Pons (tissue), 1 donor: ENCODE measurements at regions not wholly inside any gene's neighbourhood (a gene's known extent, or its start where the extent isn't known, plus 50 kb on each side); places are given as distances from the start of the nearest gene placed in this dataset.
"Not testable (repeated sequence)": the region's sequence is repeated elsewhere in the genome, so short reads cannot be mapped to it uniquely, and the experiment has no call there.

Experiments used
- DNase-seq: peaks from one replicate; pipeline ENCODE4 v3.0.0-alpha.2; 2016; ENCODE audit warnings: low spot score

DNA sequence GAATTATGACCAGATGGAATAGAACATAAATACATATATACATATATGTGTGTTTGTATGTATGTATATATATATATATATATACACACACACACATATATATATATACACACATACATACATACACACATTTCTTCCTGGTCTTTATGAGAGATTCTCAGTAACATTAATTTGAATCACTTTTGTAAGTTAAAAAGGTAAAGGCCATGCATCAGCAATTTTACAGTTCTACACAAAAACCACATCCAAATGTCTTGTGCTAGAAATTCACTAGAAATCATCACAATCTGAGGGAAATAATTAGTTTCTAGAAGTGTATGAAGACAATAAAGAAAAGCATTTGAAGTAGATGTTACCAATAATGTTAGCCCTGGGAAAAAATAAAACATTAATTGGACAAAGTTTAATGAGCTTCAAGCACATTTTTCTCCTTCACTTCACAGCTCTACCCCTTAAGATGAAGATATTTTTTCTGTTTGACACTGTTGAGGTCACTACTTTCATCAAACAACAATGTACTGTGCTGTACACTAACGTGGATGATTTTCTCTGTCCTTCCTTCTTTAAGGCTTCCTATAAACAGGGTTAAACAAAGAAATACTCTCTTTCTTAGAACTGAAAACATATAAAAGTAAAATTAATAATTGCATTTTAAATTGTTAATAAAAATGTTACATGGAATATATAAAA is 189.2 kb upstream of the NR4A3 start:
- no peak for DNase-seq

DNA sequence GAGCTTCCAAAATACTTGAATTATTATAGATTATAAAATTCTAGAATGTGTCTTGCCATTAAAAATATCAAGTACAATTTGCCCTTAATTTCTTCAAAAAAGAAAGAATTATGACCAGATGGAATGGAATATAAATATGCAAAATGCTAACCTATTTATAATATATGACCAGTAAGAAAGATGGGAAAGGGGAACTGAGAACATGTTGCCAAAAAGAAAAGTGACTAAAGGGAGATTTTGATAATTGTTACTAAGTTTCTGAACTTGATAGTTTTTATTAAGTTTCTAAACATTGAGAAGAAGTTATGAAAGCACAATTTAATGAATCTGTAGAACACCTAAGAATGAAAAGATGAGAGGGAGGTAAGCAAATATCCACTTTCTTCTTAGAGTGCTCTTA is 188.4 kb upstream of the NR4A3 start:
- DNase-seq, result no peak

DNA sequence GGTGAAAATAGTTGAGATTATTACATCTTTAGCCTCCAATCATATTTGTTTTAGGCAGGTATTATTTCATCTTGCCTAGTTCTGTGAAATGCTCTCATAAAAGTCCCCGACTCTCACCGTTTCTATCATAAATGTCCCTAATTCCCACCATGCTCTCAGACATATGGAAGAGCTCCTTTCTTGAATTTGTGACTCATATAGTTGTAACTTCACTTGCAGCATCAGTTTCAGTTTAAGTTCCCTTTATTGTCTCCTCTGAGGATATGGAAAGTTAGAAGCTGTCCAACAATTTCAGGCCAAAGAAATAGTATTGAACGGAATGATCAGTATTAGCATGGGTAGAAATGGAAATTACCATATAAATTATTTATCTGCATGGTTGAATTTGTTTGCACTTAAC is 187.5 kb upstream of the NR4A3 start:
- peak; percentile 9 for DNase-seq

DNA sequence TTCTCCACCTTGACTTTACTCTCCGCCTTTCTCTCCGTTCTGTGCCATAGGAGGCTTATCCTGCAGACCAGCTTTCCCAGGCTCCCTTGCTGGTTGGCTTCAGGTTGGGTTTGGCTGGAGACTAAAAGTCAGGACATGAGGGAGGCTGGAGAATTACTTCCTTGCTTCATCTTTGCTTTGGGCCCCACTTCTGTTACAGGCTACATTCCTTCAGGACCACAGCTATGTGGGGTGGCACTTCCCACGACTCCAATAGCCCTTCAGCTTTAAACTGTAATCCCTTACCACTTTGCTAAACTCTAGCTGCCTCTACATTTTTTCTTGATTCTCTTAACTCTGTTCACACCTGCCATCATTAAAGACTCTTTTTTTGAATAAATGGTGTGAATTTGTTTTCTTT is 186.7 kb upstream of the NR4A3 start:
- DNase-seq, result no peak

DNA sequence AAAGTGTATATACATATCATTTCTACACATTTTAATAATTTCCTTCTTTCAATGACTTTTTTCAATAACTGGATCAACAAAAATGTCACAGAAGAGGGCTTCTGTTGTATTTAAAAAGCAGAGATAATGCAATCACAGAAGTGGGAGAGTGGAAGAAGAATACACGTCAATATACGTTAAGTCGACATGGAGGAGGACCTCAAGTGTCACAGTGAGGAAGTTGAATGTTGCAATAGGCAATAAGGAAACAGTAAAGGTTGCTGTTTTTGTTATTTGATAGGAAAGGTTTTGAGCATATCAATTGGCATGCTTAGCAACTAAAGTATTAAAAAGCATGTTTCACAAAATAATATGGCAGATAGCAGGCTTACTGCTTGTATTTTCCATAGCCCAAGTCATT is 184.0 kb upstream of the NR4A3 start:
- no peak for DNase-seq

DNA sequence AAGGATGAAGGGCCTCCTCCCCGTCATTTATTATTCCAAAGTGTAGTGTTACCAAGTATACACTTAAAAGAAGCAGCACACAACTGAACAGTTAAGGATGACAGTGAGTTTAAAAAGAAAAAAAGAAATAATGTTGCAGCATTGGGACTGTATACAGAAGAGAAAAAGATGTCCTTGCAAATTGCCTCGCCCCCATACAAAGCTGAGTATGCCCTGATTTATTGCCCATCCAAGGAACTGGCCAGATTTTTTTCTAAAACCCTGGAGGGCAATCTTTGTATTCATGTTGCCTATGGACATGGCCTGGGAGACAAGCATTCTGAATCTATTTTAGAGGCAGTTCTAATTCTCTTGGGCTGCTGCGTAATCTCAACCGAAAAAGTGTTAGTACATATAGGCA is 182.7 kb upstream of the NR4A3 start:
- DNase-seq, result no peak

DNA sequence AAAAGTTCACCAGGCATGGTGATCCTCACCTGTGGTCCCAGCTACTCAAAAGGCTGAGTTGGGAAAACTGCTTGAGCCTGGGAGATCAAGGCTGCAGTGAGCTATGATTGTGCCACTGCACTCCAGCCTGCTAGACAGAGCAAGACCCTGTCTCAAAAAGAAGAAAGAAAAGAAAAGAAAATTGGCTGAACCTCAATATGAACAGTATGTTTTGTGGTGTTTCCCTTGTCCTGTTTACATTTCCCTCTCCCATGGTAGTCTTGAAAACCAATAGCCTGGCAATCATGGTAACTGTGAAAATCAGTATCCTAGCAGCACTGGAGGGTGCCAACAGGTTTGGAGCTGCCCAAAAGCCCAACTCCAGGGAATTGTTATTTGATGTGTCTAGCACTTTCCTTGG is 174.1 kb upstream of the NR4A3 start:
- DNase-seq, result no peak

DNA sequence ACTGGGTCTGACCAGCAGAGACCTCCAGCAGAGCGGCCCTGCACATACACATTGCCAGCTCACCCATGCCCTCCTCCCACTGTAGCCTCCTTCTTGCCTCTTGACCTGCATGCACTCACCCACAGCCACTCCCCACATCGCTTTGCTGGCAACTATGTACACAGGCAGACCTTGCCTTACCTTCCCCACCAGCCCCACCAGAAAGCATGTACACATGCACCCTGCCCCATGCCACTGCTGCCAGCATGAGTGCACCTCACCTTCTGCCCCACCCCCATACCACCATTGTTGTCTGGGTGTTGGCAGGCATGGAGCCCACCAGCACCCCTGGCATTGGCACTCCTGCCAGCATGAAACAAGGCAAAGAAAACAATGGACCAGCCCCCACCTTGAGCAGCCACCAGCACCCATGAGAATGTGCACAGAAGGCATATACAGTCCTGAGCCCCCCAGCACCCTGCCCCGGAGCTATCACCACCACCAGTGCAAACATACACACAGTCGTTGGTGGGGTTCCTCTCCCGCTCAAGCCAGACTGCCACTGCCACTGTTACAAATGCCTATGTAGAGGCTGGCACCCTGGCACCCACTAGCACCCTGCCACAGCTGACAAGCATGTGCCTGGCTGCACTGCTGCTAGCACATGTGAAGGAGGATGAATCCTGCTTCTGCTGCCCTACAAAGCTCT is 171.4 kb upstream of the NR4A3 start:
- DNase-seq, result no peak

DNA sequence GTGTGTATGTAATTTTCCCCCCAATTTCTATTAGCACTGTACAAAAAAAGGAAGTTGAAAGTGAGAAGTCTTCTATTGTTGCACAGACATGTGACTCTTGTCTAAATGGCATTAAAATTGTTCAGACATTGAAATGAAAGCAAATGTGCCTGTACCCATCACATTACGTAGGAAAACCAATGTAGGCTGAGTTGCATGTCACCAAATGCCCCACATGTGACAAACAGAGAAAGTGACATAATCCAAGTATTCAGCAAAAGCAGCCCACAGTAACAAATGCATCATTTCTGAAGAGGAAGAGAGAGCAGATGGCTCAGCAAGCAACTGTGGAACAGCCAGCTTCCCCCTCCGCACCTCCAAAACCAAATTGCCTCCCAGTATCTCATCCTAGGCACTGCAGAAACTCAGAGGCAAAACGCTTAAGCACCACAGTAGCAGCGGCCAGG is 161.5 kb upstream of the NR4A3 start:
- peak; percentile 71 for DNase-seq

DNA sequence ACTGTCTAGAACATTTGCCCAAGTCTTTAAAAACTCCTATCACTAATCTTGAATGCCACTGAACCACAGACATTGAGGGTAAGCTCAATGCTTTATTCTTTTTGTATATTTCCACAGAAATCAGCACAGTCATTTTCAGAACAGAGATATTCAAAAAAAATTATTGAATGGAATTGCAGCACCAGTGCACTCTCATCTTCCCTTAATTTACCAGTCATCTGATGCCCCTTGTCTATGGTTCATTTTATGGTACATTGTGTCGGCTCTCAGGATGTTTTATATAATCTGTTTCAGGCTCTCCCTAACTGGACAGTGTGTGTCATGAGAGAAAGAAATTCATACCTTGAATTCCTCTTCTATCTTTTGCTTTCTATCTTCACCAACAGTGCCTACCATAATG is 158.4 kb upstream of the NR4A3 start:
- DNase-seq, result no peak

DNA sequence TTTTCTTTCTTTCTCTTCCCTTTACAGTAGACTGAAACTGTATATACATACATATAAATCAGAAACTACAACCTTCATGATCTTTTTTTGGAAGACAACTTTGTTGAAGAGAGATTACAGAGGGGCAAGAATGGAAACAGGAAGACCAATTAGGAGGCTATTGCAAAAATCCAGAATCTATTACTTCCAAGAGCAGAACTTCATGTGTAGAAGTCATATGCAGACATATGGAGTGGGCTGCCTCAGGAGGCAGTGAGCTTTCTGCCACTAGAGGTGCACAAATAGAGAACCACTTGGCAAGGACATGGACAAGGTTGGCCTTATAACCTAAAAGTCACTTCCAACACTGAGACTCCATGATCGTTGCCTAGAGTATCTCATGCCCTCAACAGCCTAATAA is 157.8 kb upstream of the NR4A3 start:
- DNase-seq, result no peak

DNA sequence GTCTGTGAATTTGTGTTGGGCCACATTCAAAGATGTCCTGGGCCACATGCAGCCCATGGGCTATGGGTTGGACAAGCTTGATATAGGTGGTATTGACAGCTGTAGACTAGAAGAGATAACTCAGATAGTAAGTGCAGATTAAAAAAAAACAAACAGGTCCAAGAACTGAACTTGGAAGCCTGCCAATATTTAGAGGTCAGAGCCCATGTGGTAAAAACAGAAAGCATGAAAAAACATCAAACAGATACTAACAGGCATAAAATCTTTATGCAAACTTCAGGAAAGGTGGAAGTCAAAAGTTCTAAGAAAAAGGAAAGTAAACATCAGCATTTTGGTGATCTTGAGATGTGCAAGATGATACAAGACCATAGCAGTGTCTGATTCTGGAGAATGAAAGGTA is 155.1 kb upstream of the NR4A3 start:
- DNase-seq, result no peak

DNA sequence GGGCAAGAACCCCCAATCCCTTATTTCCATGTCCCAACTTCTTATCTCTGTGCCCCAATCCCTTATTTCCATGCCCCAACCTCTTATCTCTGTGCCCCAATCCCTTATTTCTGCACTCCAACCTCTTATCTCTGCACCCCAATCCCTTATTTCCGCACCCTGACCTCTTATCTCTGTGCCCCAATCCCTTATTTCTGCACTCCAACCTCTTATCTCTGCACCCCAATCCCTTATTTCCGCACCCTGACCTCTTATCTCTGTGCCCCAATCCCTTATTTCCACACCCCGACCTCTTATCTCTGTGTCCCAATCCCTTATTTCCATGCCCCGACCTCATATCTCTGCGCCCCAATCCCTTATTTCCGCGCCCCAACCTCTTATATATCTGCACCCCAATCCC is 150.8 kb upstream of the NR4A3 start:
- DNase-seq, result not testable (repeated sequence)

DNA sequence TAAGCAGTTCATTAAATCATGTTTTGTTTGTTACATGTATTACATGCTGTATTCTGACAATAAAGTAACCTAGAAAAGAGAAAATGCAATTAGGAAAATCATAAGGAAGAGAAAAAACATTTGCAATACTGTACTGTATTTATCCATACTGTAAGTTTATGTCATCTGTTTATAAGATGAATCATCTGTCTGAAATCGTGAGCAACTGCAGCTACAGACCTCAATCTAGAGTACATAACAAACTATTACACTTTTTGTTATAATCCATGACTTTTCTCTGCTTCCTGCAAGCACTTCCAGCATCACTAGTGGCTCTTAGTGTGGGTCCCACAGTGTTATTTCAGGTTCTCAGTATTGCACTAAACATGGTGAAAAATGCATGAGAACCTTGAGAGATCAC is 144.4 kb upstream of the NR4A3 start:
- DNase-seq, result no peak

DNA sequence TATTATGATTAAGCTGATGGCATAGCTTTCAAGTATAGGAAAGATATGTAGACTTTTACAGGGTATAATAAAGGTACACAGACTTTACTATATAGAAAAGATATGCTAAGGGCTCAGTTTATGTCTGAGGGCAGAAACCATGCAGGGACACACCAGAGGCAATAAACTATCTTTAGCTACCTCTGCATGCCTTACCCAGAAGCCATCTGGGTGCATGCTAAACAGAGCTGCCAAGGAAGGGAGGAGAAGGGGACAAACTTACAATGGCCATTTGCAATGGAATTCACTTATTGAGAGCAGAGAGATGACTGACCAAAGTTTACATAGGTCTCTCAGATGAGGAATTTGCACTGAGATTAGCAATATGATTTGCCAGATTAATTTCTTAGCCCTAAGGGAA is 143.1 kb upstream of the NR4A3 start:
- DNase-seq, result no peak

DNA sequence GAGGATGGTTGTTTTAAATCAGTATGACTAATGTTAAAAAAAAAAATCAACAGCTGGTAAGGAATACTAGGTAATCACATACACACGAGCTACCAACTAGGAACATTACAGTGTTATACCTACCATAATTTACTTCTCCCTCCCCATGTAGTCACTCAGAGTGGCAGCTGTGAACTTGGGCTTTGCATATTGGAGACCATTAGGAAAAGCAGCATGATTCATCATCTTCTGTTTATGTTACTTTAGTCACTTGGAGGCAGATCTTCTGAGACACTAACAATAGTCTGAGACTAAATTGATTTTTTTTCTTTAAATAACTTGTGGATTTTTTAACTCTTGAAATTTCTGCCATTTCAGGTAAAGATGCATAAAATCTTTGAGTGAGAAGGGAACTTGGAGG is 141.5 kb upstream of the NR4A3 start:
- no peak for DNase-seq

DNA sequence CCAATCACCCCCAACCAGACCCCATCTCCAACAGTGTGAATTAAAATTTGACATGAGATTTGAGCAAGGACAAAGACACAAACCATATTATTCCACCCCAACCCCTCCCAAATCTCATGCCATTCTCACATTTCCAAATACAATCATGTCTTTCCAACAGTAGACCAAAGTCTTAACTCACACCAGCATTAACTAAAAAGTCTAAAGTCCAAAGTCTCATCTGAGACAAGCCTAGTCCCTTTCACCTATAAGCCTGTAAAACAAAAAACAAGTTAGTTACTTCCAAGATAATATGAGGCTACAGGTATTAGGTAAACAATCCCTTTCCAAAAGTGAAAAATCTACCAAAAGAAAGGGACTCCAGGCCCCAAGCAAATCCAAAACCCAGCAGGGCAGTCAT is 140.6 kb upstream of the NR4A3 start:
- DNase-seq, result no peak

DNA sequence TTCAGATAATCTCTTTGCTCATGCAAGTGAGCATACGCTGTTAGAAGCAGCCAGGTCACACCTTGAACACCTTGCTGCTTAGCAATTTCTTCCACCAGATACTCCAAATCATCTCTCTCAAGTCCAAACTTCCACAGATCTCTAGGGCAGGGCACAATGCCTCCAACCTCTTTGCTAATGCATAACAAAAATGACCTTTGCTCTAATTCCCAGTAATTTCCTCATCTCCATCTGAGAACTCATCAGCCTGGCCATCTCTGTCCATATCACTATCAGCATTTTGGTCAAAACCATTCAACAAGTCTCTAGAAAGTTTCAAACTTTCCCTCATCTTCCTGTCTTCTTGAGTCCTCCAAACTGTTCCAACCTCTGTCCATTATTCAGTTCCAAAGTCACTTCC is 139.3 kb upstream of the NR4A3 start:
- DNase-seq, result no peak

DNA sequence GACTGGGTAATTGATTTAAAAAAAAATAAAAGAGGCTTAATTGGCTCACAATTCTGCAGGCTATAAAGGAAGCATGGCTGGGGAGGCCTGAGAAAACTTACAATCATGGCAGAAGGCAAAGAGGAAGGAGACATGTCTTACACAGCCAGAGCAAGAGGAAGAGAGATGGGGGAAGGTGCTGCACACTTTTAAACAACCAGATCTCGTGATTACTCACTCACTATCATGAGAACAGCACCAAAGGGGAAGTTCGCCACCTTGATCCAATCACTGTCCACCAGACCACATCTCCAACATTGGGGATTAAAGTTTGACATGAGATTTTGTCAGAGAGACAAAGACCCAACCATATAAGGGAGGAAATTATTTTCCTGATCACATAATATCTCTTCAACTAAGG is 138.8 kb upstream of the NR4A3 start:
- no peak for DNase-seq

DNA sequence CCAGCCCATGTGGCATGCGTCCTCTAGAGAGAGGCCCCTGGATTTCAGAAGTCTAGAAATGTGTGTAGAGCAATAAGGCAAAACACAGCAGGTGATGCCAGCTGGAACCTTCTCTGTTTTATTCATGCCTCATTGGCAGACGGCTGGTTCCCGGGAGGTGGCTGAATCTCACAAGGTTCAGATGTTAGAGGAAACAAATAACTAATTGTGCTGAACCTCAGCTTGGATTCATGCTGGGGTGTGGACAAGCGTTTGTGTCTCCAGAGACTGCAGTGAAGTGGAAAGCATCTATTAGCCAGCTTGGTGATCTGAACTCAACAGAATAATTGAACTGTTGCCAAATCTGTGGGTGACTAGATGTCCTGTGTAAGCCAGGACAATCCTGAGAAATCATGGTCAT is 131.1 kb upstream of the NR4A3 start:
- DNase-seq, result peak; percentile 62

DNA sequence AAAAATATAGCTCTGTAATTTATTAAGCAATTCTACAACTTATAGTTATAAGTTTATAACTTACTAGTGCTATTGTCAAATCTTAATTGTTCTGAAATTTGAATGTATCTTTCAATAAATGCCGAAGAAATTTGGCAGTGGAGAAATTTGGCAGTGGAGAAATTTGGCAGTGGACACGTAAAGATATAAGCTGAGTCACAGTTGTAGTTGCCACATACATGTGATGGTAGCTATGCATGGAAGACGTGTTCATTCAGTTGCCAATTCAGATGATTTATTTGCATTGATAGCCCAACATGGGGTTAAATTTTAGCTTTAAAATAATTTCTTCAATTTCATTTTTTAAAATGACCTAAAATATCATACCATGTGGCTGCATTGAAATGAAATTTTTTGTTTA is 127.8 kb upstream of the NR4A3 start:
- no peak for DNase-seq

DNA sequence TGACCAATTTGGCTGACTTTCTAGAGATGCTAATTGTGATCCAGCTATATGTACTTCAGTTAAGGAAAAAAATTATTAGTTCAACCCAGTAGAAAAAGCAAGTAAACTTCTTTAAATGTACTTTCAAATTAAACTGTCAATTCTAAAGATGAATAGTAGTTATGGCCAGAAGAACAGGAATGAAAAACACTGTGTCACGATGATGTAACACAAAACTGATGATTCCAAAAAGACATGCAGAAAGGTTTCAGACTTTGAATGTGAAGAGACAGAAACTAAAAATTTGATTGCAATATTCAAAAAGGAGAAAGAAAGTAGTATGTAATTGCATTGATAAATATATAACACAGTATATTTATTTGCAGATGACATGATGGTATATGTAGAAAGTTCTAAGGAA is 127.3 kb upstream of the NR4A3 start:
- DNase-seq, result no peak

DNA sequence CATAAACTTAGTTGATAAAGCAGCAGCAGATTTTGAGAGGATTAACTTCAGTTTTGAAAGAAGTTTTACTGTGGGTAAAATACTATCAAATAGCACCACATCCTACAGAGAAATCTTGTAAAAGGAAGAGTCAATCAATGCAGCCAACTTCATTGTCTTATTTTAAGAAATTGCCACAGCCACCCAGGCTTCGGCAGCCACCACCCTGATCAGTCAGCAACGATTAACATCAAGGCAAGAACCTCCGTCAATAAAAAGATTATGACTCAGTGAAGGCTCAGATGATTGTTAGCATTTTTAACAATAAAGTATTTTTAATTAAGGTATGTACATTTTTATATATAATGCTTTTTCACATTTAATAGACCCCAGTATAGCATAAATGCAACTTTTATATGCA is 122.3 kb upstream of the NR4A3 start:
- DNase-seq, result no peak

DNA sequence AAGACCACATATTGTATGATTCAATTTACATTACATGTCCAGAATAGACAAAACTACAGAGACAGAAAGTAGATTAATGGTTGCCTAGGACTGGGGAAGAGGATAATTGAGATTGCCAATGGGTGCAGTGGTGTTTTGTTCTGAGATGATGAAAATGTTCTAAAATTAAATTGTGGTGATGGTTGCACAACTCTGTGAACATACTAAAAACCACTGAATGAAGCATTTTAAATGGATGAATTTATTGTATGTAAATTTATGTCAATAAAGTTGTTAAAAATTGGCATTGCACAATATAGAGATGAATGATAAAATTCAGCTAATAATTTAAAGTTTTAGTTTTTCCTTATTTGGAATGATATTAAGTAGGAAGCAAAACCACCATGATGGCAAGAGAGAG is 109.5 kb upstream of the NR4A3 start:
- DNase-seq, result no peak
